UCSD-AML1 (cell line): ENCODE measurements at regions not wholly inside any gene's neighbourhood (a gene's known extent, or its start where the extent isn't known, plus 50 kb on each side); places are given as distances from the start of the nearest gene placed in this dataset.
"Not testable (repeated sequence)": the region's sequence is repeated elsewhere in the genome, so short reads cannot be mapped to it uniquely, and the experiment has no call there.

Experiments used
- DNase-seq: peaks from one replicate; lab custom pipeline; 2025; ENCODE audit not compliant: unreplicated experiment; lab: John Stamatoyannopoulos, UW

DNA sequence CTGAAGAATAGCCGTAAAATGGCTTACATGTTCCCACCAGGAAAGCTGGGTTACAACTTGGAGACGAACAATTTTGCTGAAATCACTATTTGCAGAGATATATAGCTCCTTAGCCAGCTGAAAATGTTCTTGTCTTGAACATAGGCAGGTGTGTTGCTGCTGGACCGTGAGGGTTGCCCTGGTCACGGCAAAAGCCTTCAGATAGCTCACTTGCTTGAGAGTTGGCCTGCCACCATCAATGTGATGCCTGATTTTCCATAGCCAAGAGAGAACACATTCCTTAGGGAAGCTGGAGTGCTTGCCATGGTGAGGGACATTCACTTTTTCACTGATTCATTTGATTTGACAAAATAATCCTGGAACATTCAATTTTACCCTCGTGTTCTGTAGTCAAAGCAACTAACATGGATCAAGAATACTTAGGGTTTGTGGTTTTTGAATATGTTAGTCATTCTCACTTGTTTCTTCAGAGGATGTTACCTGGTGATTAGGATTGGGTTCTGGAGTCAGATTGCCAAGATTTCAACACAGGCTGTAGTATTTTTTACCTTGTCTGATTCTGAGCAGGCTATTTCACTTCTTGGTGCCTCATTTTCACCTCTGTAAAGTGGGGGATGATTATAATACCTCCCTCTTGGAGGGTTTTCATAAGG, 536.9 kb downstream of the RAPGEF2 start:
- no peak for DNase-seq

- no peak for DNase-seq
Measured at GRCh38 chr4:159649237-159649636, 546.4 kb downstream of the RAPGEF2 start.

DNA sequence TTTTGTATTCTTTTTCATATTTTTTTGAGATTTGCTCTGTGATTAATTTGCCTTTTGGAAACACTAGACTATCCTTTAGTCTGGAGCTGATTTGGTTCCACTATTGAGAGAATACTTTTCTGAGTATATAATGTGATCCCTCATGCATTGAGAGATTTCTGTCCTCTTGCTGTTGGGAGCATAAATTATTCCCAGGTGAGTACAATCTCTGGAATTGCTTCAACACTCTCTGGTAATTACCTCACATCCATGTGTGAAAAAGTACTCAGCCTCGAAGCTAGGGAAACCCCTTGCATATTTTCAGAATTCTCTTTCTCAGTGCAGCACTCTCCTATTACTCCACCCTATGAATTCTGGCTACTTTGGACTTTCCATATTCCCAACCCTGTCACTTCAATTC, 550.0 kb downstream of the RAPGEF2 start:
- no peak for DNase-seq

DNA sequence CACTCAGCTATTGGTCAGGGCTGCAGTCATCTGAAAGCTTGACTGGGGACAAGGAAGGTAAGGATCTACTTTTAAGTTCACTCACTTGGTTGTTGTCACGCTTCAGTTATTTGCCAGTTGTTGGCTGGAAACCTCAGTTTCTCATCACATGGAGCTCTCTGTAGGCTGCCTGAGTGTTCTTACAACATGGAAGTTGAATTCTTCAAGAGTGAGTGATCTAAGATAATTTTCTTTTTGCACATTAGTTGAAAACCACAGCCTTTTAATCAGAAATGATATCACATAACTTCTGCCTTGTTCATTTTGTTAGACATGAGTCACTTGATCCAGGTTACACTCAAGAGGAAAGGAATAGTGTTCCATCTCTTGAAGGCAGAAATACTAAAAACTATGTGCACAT, 552.7 kb downstream of the RAPGEF2 start:
- no peak for DNase-seq

DNA sequence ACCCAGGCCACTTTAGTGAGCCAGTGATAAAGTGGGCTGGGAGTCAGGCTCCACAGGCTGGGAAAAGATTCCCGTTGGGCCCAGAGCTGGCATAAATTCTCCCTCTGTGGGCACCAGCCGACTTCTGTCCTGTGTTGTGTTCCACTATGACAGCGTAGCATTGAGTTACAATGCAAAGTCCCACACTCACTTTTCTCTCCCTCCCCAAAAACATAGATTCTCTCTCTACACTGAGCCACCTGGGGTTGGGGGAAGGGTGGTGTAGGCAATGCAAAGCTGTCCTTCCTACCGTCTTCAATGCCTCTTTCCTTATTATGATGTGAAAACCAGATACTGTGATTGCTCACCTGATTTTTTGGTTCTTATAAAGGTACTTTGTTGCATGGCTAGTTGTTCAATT, 566.2 kb downstream of the RAPGEF2 start:
- DNase-seq, result no peak

- no peak for DNase-seq
Measured at GRCh38 chr4:159673221-159673620, 570.3 kb downstream of the RAPGEF2 start.

GRCh38 chr4:159674241-159674640, 571.4 kb downstream of the RAPGEF2 start:
- DNase-seq, result no peak

GRCh38 chr4:159677521-159677920, 574.6 kb downstream of the RAPGEF2 start:
- DNase-seq, result no peak

- no peak for DNase-seq
Measured at GRCh38 chr4:159682996-159683395, 580.1 kb downstream of the RAPGEF2 start.

DNA sequence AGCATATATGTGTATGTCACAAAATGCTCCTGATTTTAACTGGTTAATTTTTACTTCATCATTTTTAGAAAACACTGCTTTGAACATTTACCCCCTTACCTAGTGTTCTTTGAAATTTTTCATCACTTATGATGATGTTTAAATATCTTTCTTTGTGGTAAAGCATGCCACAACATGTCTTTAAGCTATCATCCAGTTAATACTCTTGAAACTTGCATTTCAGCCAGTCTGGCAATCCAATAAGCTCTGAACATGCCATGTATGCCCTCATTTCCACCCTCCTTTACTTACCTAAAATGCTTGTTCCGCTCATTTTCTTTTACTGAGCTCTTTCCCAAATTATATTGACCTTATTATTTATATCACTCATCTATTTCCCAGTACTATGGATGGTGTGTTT, 581.2 kb downstream of the RAPGEF2 start:
- DNase-seq, result no peak

GRCh38 chr4:159685340-159686092, 582.6 kb downstream of the RAPGEF2 start:
- DNase-seq, result no peak

DNA sequence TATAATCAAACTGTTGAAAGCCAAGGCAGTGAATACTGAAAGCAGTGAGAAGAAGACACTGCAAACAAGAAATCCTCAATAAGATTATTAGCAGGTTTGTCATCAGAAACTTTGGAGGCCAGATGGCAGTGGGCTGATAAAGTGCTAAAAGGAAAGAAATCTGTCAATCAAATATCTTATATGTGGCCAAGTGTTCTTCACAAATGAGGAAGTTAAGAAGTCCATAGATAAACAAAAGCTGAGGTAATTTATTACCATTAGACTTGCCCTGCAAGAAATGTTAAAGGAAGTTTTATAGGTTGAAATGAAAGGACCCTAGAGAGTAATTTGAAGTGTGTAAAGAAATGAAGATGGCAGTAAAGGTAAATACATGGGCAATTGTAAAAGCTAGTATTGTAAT, 586.6 kb downstream of the RAPGEF2 start:
- DNase-seq, result no peak

GRCh38 chr4:159697322-159698283, 594.7 kb downstream of the RAPGEF2 start:
- no peak for DNase-seq

- DNase-seq, result no peak
Measured at GRCh38 chr4:159698336-159698735, 595.5 kb downstream of the RAPGEF2 start.

DNA sequence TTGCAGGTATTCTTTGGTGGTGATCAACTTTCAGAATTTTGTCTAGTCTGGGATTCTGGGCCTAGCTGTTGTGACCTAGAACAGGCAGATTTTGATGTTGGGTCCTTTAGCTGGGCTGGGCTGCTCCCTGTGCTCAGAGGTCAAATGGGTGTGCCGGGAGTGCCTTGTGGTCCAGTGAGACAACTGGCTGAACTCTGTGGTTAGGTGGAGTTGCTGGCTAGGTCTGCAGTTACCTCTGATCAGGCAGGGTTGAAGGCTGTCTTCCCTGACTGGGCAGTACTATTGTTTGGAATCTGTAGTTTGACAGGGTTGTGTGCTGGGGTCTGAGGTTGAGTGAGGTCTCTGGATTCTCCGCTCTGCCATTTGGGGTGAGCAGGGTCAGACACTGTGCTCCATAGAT, 599.3 kb downstream of the RAPGEF2 start:
- no peak for DNase-seq

DNA sequence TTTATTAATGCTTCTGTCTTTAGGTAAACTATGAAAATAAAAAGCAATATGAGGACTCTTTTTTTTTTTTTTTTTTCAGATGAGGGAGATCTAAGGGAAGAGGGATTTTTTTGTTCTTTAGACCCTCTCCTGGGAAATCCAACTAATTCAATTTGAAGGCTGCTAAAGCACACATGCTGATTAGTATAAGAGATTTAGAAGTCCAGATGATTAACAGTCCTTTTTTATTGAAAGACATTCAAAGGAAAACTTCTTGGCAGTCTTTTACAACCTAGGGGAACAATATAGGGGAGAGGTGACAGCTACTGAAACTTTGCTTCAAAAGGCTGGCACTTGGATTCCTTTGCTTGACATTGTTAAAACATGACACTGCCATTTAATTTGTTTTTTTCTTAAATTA, 602.5 kb downstream of the RAPGEF2 start:
- no peak for DNase-seq

- DNase-seq, result no peak
Measured at GRCh38 chr4:159706704-159707103, 603.8 kb downstream of the RAPGEF2 start.

- not testable (repeated sequence) for DNase-seq
Measured at GRCh38 chr4:159715180-159715579, 612.3 kb downstream of the RAPGEF2 start.

GRCh38 chr4:159719531-159719930, 616.7 kb downstream of the RAPGEF2 start:
- no peak for DNase-seq

DNA sequence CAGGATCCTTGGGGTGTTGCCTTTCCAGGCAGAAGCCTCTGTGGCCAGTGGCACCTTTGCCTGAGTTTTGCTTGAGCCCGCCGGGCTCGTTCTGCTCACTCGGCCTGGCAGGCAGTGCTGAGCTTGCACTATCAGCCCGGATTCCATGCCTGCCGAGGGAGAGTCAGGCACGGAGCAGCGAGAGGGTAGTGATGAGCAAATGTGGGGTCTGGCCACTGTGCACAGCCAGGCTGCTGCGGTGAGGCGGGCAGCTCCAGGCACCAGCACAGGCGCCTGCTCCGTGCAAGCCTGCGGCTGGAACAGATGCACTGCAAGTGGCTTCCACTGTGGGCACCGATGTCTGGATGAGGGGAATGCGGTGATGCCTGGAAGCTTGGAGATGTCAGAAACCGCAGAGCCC, 619.2 kb downstream of the RAPGEF2 start:
- no peak for DNase-seq

DNA sequence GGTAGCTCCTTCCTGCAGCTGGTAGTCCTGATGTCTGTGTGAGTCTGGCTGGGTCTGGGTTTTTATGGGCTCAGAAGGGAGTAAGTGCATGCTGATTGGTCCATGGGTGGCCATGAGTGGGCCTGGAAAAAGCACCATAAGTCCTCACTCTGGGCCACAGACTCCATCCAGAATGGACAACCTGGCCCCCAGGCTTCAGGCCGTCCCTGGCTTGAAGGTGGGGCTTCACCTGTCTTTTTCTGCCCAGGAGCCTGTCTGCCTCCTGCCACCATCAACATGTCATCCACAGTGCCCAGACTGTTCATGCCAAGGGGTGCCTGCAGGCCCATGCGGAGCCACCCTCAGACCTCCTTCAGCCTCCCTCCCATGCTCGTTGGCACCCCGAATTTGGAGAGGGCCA, 620.0 kb downstream of the RAPGEF2 start:
- DNase-seq, result no peak
